ENCODE measurements at regions not wholly inside any gene's neighbourhood (a gene's known extent, or its start where the extent isn't known, plus 50 kb on each side); places are given as distances from the start of the nearest gene placed in this dataset.

- Histone ChIP-seq H3K79me2 (ENCODE audit: insufficient read depth, low read length) (no peaks in the 10 kb centered on the region), H2AFZ (ENCODE audit: low read depth, low read length) (no peak overlapping the region), H3K9me3 (ENCODE audit: insufficient read depth, low read depth, low read length) (no peaks in the 10 kb centered on the region), H3K4me1 (ENCODE audit: insufficient read depth, low read length) (peaks cover 10% of the 10 kb centered on the region), H3K27me3 (ENCODE audit: insufficient read depth, low read length) (no peaks in the 10 kb centered on the region), H3K4me2 (ENCODE audit: low read length) (no peak overlapping the region), H3K9ac (ENCODE audit: low read length) (no peak overlapping the region), H3K27ac (ENCODE audit: low read depth, low read length) (no peak overlapping the region), H3K36me3 (ENCODE audit: insufficient read depth, low read length) (no peaks in the 10 kb centered on the region), H3K4me3 (ENCODE audit: insufficient read depth, low read depth, low read length) (no peak overlapping the region), H4K20me1 (ENCODE audit: insufficient read depth, low read length) (no peaks in the 10 kb centered on the region)
- no peak for DNase-seq (ENCODE audit: low read depth)
- H3K27me3 Mint-ChIP-seq (ENCODE audit: low read depth, unreplicated experiment), result no peaks in the 10 kb centered on the region
- H3K36me3 Mint-ChIP-seq (ENCODE audit: low read depth, unreplicated experiment), result no peaks in the 10 kb centered on the region
- no peak overlapping the region for H3K27ac Mint-ChIP-seq (ENCODE audit: unreplicated experiment)
- H3K4me3 Mint-ChIP-seq (ENCODE audit: unreplicated experiment), result no peak overlapping the region
- TF ChIP-seq CTCF (IDR thresholded peaks at IDR 0.05; ENCODE audit: insufficient read depth, low read depth, low read length) (no peak), EZH2 (IDR thresholded peaks at IDR 0.05; ENCODE audit: insufficient read depth, low read length) (no peak)
- peaks cover 6% of the 10 kb centered on the region for H3K4me1 Mint-ChIP-seq (ENCODE audit: low read depth, unreplicated experiment)
- no peak for FAIRE-seq
- H3K9me3 Mint-ChIP-seq (ENCODE audit: unreplicated experiment), result peaks cover 5% of the 10 kb centered on the region
Measured at GRCh38 chr6:147067184-147067583, 137.0 kb upstream of the STXBP5 start.

GRCh38 chr6:147071776-147072175 is 132.4 kb upstream of the STXBP5 start:
- H3K27ac Mint-ChIP-seq (ENCODE audit: unreplicated experiment), result no peak overlapping the region
- Histone ChIP-seq H3K9me3 (ENCODE audit: insufficient read depth, low read depth, low read length) (no peaks in the 10 kb centered on the region), H3K9ac (ENCODE audit: low read length) (no peak overlapping the region), H2AFZ (ENCODE audit: low read depth, low read length) (no peak overlapping the region), H3K36me3 (ENCODE audit: insufficient read depth, low read length) (no peaks in the 10 kb centered on the region), H3K4me3 (ENCODE audit: insufficient read depth, low read depth, low read length) (no peak overlapping the region), H3K4me2 (ENCODE audit: low read length) (no peak overlapping the region), H3K27ac (ENCODE audit: low read depth, low read length) (no peak overlapping the region), H3K4me1 (ENCODE audit: insufficient read depth, low read length) (no peaks in the 10 kb centered on the region), H3K27me3 (ENCODE audit: insufficient read depth, low read length) (no peaks in the 10 kb centered on the region), H3K79me2 (ENCODE audit: insufficient read depth, low read length) (no peaks in the 10 kb centered on the region), H4K20me1 (ENCODE audit: insufficient read depth, low read length) (no peaks in the 10 kb centered on the region)
- FAIRE-seq, result peak; percentile 43
- no peak for TF ChIP-seq CTCF (IDR thresholded peaks at IDR 0.05; ENCODE audit: insufficient read depth, low read depth, low read length)
- no peak for TF ChIP-seq EZH2 (IDR thresholded peaks at IDR 0.05; ENCODE audit: insufficient read depth, low read length)
- no peaks in the 10 kb centered on the region for H3K4me1 Mint-ChIP-seq (ENCODE audit: low read depth, unreplicated experiment)
- no peaks in the 10 kb centered on the region for H3K36me3 Mint-ChIP-seq (ENCODE audit: low read depth, unreplicated experiment)
- no peak overlapping the region for H3K4me3 Mint-ChIP-seq (ENCODE audit: unreplicated experiment)
- no peaks in the 10 kb centered on the region for H3K27me3 Mint-ChIP-seq (ENCODE audit: low read depth, unreplicated experiment)
- no peak for DNase-seq (ENCODE audit: low read depth)
- peaks cover 3% of the 10 kb centered on the region for H3K9me3 Mint-ChIP-seq (ENCODE audit: unreplicated experiment)

GRCh38 chr6:147075381-147075780 is 128.8 kb upstream of the STXBP5 start:
- H3K36me3 Mint-ChIP-seq (ENCODE audit: low read depth, unreplicated experiment), result no peaks in the 10 kb centered on the region
- no peaks in the 10 kb centered on the region for H4K20me1 ChIP-seq (ENCODE audit: insufficient read depth, low read length)
- no peak overlapping the region for H3K9ac ChIP-seq (ENCODE audit: low read length)
- no peak for DNase-seq (ENCODE audit: low read depth)
- H2AFZ ChIP-seq (ENCODE audit: low read depth, low read length), result no peak overlapping the region
- no peak overlapping the region for H3K4me3 Mint-ChIP-seq (ENCODE audit: unreplicated experiment)
- H3K27ac Mint-ChIP-seq (ENCODE audit: unreplicated experiment), result no peak overlapping the region
- H3K4me3 ChIP-seq (ENCODE audit: insufficient read depth, low read depth, low read length), result no peak overlapping the region
- H3K27me3 ChIP-seq (ENCODE audit: insufficient read depth, low read length), result no peaks in the 10 kb centered on the region
- H3K27ac ChIP-seq (ENCODE audit: low read depth, low read length), result no peak overlapping the region
- no peaks in the 10 kb centered on the region for H3K4me1 ChIP-seq (ENCODE audit: insufficient read depth, low read length)
- H3K36me3 ChIP-seq (ENCODE audit: insufficient read depth, low read length), result no peaks in the 10 kb centered on the region
- no peak overlapping the region for H3K4me2 ChIP-seq (ENCODE audit: low read length)
- no peaks in the 10 kb centered on the region for H3K27me3 Mint-ChIP-seq (ENCODE audit: low read depth, unreplicated experiment)
- no peaks in the 10 kb centered on the region for H3K9me3 Mint-ChIP-seq (ENCODE audit: unreplicated experiment)
- H3K79me2 ChIP-seq (ENCODE audit: insufficient read depth, low read length), result no peaks in the 10 kb centered on the region
- no peak for FAIRE-seq
- TF ChIP-seq EZH2 (IDR thresholded peaks at IDR 0.05; ENCODE audit: insufficient read depth, low read length), result no peak
- TF ChIP-seq CTCF (IDR thresholded peaks at IDR 0.05; ENCODE audit: insufficient read depth, low read depth, low read length), result no peak
- no peaks in the 10 kb centered on the region for H3K4me1 Mint-ChIP-seq (ENCODE audit: low read depth, unreplicated experiment)
- H3K9me3 ChIP-seq (ENCODE audit: insufficient read depth, low read depth, low read length), result no peaks in the 10 kb centered on the region
